IPS-NIHi7 (cell line): ENCODE measurements at regions not wholly inside any gene's neighbourhood (a gene's known extent, or its start where the extent isn't known, plus 50 kb on each side); places are given as distances from the start of the nearest gene placed in this dataset.

Source experiments
- DNase-seq: peaks from one replicate; pipeline ENCODE4 v3.0.0; 2012; ENCODE audit warnings: mixed read lengths; ENCODE audit errors: extremely low spot score

DNA sequence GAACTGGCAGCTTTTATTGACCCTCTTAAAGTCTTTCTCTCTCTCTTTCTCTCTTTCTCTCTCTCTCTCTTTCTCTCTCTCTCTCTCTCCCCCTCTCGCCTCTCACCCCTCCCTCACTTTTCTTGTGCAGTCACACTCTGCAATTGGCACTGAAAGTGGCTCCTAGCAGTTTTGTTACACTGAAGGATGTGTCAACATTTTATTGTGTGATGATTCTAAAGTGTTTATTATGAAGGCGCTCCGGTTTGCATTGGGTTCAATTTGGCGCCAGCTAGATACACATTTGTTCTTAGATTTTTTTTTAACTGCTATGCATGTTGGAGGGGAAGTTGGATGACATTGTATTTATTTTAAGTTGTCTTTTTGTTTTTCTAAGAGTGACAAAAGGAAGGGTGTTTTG is 64.0 kb upstream of the CHRM3 start:
- no peak for DNase-seq

DNA sequence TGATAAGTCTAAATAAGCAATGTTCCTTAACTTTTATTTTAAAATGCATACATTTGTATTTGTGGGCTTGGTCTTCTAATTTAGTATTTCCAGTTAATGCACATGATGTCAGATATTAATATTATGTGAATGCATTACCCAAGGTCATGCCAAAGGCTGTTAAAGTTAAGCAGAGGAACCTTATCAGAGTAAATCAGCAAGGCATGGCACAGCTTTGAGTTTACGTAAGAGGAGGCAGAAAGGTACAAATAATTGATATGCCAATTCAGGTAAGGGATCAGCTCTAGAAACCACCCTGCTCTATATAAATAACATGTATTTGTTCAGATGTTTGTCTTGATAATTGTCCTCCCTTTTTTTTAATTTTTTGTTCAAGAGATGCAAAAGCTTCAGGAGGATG is 64.5 kb upstream of the CHRM3 start:
- DNase-seq, result no peak

DNA sequence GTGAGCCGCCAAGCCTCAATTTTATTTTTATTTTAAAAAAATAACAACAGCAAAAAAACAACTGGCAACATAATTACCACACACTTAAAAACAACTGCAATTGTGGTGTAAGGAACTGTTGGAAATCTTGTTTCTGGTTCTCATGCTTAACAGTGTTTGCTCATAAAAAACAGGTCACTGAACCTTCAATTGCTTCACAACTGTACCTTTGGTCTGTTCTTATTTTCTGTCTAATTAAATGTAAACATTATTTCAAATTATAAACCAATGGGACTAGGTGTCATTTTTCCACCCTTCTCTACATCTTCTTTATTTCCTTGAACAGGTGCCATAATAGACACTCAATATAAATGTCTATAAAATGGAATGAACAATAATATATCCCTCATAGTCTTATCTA is 68.4 kb upstream of the CHRM3 start:
- no peak for DNase-seq

DNA sequence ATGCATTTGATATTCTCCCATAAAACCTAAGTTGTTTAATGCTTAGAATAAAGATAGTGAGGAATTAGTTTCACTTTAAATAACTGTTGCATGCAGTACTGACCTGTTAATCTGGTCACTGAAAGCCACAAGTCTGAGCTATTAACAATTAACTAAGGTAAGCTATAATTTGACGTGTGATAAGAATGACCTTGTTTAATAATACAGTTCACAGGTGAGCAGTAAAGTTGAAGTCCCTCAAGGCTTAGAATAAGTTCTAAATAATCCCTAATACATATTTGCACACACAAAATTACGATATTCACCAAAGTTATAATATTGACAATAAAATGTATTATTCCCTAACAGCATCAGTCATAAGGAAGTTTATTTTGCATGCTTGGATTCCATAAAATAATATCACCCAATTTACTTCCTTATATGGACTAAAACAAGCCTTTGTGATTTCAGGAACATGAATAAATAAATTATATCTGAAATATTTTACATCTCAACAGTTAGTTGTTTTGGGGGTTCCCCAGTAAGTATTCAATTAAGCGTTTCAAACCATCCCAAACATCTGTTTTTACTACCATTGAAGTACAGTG is 70.6 kb upstream of the CHRM3 start:
- DNase-seq, result no peak

DNA sequence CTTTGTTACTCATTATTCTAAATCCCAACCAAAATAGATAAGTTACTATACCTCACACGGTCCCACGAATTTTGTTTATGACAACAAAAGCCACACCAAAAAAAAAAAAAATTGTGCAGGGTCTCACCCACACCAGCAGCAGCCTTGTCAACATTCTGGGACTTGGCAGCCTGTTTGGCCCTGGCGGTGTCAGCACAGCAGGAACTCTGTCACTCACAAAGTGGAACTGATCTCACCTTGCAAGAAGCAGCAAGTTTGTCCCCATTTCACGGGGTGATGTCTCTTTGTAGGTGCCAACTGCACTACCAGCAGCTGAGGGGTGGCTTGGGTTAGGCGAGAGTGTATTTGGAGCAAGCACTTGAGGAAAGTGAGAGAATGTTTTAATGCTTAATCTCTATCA is 75.0 kb upstream of the CHRM3 start:
- DNase-seq, result no peak

DNA sequence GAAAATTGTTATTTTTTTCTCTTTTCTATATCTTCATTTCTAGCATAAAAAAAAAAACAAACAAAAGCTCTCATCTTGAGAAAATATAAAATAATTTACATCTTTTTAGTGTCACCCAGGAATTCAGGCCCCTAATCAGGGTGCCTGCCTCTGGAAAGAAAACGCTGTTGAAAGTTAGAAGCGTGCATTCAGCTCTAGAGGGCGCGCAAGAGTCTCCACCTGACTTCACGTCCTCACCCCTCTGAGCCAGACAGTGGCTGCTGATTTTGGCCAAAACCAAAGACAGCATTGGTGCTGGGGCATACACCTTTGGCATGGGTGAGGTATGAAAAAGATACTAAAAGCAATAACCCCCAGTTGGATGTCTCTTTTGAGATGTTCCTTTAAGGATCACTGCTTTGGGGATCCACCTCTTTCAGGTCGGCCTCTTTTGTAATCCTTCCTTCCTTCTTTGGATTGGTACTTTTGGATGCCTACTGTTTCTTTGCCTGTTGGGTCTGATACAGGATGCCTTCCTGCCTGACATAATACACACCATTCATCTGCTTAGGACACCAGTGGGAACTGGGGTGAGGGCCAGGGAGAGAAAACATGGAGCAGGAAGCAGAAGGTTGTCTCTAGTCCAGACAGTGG is 77.6 kb upstream of the CHRM3 start:
- DNase-seq, result peak; percentile 69

DNA sequence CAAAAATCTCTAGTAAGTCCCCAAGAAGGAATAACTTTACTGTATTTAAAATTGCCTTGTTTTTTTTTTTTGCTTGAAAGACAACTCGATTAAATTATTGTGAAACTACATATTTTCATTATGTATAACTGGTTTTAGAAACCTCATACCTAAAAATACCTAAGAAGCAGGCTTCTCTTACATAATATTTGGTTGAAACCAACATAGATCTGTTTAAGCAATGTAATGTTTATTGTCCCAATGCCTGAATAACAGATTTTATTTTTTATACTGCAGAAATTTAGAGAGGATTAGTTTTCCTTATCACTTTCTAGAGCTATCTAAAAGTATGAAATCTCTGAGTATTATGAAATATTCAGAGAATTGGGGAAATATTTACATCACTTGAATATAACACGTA is 78.5 kb upstream of the CHRM3 start:
- no peak for DNase-seq

DNA sequence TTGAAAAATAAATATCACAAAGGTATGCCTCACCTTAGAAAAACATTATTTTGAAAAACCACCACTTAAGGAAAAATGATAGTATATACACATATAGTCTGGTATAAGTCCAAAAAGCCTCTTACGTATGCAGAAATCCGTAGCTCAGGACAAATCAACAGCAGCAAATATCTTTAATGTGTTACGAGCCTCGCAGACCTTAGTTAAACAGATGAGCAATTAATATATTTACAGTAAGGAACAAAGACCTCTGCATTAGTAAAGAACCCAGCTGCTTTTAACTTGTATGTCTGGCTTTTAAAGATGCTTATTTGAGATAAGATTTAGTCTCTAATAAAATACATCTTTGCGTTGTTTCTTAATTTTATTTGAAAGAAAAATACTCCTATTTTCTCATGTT is 79.9 kb upstream of the CHRM3 start:
- no peak for DNase-seq

DNA sequence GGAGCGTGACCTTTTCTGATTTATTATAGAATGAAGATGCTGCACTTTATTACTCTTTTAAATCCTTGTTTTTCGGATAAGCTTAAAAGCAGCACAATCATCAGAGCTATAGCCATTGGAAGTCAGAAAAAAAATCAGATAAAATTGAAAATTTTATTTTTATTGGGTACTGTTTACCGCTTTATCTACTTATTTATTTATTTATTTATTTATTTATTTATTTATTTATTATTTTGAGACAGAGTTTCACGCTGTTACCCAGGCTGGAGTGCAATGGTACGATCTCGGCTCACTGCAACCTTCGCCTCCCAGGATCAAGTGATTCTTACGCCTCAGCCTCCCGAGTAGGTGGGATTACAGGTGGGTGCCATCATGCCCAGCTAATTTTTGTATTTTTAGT is 83.1 kb upstream of the CHRM3 start:
- DNase-seq, result no peak

DNA sequence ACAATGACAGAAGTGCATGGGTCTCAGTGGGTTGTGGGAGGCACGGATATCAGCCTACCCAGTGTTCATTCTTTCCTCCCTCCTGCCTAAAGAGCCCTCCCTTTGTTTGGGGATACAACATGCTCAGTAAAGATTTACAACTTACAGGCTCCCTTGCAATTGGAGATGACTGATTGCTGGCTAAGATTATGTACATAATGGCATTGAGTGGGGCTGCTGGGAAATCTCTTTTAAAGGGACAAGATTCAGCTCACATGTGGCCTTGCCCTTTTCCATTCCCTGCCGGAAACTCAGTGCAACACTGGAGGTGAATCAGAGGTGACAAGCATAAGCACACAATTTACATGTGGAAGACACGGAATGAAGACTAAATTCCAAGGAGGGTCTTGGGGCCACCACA is 83.7 kb upstream of the CHRM3 start:
- no peak for DNase-seq

DNA sequence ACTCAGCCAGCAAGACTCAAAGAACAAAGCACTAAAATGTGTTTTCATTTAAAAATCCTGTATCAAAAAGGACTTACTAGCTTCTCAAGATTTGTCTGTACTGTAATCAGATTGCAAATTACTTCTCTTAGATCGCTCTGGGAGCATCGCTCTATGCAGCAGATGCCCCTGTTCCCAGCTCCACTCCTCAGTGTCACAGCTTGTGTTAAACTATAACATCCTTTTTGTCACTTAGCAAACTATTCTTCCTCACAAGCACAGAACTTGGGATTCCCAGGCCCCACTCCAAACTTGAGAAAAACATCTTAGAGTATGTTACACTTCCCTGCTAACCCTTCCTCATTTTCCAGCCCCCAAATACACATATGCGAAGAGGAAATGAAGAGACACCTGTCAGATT is 85.1 kb upstream of the CHRM3 start:
- no peak for DNase-seq

DNA sequence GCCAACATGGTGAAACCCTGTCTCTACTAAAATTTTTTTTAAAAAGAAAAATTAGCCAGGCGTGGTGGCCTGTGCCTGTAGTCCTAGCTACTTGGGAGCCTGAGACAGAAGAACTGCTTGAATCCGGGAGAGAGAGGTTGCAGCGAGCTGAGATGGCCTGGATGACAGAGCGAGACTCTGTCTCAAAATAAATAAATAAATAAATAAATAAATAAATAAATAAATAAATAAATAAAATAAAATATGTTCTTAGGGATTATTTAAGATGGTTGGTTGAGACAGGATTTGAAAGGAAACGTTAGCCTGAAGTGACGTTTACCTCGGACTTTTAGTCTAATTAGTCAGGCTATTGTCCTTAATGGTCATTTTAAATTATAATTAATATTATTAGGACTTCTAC is 88.5 kb upstream of the CHRM3 start:
- no peak for DNase-seq

DNA sequence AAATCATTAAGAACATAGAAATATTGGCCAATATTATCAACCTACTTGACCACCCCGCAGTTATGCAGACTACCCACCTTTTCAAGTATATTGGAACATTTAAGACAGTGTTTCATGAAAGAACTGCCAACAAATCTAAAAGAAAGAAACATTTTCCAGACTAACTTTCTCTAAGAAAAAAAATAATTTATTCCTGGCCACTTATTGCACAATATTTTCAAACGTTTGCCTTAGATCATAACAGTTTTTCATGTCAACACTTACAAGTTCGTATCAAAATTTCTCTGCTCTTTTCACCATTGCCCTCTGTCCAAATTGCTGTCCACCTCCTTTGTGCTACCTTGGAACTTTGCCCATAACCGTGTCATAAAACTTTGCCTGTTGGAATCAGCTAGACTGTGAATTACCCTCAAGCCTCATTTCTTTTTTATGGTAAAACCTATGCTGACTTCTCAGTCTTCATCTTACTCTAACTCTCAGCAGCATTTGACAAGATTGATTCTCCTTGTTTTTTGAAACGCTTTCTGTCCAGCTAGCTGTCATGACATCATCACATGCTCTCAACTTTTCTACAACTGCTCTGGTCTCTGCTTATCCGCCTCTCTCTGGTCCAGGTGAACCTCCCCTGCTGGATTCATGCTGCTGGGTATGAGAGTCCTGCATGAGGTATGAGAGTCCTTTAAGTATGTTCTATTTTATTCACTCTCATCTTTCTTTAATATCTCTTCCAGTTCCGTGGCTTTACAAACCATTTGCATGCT is 92.8 kb upstream of the CHRM3 start:
- no peak for DNase-seq

DNA sequence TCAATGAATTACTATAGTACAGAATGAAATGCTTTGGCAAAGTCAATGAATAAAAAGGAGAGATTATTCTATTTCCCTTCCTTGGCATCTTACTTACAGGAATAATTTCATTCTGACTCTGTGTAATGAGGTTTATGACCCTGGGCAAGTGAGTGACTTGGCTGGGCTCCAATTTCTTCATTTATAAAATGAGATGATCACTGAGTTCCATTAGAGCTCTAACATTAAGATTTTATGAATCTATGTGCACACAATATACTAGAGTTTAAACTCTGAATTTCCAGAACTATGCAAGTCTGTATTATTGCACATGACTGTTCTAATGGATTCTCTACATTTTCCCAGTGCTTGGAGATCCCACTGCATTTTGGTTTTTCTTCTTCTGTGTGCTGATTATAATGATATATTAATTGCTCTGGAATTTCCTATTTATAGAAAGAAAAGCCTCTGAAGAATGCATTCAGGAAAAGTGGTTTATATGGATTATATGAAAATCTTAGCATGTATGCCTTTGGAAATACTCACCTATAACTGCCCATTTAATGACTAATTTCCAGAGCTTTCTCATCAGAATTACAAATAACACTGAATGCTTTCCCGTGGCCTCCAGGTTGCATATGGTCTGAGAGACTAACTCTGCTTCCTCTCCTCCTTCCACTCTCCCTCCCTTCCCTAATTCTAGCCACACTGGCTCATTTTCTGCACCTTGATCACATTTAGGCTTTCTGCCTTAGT is 97.4 kb upstream of the CHRM3 start:
- DNase-seq, result no peak

DNA sequence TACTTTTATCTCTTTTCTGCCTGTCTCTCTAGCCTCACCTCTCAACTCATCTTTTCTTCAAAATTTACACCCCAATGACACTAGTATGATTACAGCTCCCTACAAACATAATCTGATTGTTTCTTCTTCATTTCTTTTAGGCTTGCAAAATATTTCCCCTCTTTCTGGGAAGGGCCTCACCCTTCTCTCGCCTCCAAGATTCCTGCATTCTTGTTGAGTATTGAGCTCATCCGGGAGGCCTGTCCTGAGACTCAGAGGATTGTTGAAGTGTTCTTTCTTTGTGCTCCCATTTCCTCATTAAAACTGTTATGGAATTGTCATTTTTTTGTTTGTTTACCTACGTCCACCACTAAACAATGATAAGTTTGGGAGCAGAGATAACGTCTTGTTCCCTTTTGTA is 99.1 kb upstream of the CHRM3 start:
- peak; percentile 27 for DNase-seq

DNA sequence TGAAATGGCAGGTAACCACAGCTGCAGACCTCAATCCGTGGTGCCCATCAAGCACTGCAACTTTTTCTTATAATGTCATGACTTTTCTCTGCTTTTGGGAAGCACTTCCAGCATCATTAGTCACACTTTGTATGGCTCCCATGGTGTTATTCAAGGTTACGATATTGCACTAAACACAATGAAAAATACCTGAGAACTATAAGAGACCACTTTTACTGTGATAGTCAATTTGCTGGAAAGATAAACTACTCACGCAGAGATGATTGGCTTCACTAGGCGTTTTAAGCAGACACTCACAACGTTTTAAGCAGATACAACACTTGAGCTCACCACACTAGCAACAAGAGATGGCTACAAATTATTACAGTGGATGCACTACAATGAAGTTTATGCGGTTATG is 103.2 kb upstream of the CHRM3 start:
- DNase-seq, result no peak

DNA sequence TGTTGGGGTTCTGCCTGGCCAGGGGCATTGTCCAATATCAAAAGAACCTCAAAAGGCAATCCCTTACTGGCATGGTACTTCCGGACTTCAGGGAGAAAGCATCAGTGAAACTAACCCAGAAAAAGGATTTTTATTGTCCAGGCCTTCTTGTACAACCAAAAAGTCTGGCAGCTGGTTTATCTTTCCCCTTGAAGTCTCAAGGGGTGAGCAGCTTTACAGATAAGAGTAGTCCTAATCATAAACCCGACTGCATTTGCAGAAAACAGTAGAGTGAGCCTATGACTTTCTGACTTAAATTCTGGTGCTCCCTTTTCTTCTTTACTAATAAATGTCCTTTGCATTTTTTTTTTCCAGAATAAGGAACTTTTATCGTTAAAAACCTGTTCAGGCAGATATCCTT is 104.0 kb upstream of the CHRM3 start:
- no peak for DNase-seq

DNA sequence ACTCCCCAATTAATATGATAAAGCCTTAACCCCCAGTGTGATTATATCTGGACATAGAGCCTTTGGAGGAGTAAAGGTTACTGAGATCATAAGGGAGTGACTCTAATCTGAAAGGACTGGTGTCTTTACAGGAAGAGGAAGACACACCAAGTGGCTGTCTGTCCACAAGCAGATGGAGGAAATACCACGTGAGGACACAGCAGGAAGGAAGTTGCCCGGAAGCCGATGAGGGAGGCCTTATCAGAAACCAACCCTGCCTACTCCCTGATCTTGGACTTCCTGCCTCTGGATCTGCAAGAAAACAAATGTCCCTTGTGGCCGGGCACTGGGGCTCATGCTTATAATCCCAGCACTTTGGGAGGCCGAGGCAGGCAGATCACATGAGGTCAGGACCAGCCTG is 110.3 kb upstream of the CHRM3 start:
- no peak for DNase-seq

DNA sequence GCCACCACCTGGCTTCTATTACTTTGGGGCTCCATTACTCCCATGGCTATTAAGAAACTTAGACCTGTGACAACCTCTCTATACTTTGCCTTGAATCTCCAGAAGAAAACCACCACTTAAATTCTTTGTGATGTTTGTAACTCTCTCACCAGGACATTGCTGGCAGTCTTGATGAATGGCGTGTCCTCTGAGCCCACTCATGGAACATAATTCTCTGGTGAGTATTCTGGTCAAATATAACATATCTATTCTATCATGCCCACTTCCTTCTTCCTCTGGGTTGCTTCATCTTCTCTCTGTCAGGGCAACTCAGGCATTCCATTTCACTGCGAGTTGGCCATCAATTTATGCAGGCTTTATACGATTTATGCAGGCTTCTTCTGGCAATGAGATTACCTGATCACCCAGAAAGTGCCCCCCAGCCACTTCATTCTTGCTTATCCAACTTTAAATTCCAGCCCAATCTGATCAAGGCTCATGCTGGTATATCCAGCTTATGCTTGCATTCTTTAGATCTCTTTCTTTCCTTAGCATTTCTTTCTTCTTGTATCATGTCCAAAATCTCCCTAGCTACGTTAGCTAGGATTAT is 112.0 kb upstream of the CHRM3 start:
- no peak for DNase-seq

DNA sequence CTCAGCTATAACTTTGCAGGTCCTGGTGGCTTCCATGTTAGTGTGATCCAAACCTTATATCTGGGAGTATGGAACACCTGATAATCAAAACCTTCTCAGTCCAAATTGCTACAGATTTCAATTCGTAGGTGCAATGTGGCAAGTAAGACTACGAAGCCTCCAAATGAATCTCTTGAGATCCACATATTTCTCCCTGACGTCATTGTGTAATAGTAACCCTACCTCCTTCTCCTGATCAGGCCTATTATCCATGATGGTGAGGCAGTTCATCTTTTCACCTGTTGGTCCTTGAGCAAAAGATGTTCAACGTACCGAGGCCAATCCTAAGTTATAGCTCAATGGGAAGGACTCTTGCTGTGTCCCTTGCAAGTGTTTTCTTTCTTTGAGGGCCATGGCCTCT is 115.9 kb upstream of the CHRM3 start:
- no peak for DNase-seq

DNA sequence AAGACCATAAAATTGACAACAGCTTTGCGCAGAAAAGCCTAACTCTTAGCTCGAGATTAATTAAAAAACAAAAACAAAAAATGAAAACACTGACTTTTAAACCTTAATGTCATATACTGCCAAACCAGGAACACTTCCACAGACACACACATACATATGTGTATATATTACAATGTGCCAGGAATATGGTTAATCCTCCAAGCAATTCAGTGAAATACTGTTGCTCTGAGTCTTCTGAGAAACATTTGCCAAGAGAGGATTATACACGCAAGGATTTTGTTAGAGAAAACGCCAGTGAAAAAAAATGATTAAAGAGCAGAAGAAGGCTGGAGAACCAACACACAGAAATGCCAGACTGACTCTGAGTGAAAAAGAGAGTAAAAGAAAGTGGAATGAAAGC is 116.7 kb upstream of the CHRM3 start:
- no peak for DNase-seq

DNA sequence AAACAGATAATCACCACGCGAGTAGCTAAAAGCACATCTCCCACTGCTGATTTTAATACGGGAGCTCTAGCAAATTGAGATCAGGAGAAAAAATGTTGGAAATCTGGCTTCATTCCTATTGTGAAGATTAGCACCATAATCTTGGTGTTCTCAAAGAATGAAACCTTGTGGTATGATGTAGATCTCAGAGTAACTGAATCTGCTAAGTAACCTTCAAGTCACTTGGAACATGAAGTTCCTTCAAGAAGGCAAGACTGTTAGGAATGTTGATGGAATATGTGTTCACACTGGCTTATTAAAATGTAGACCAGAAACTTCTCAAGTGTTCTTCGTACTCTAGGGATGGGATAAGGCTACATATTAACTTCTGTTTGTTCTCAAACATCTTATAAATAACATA is 117.4 kb upstream of the CHRM3 start:
- no peak for DNase-seq
